ENCODE measurements at regions not wholly inside any gene's neighbourhood (a gene's known extent, or its start where the extent isn't known, plus 50 kb on each side); places are given as distances from the start of the nearest gene placed in this dataset.

GRCh38 chr11:111093061-111093460 is 152.5 kb upstream of the POU2AF2 start:
- intact Hi-C loops (cut with micrococcal nuclease): no loop called here
- H3K4me3 Mint-ChIP-seq: no peak overlapping the region

GRCh38 chr11:111091321-111091938 is 154.1 kb upstream of the POU2AF2 start:
- Mint-ChIP-seq H3K9me3 (no peaks in the 10 kb centered on the region), H3K27me3 (peaks cover 6% of the 10 kb centered on the region), H3K36me3 (ENCODE audit: low read depth) (no peaks in the 10 kb centered on the region), H3K4me3 (no peak overlapping the region), H3K4me1 (ENCODE audit: low read depth) (peaks cover 3% of the 10 kb centered on the region), H3K27ac (no peak overlapping the region)
- ATAC-seq (no peak), DNase-seq (no peak)
- intact Hi-C loops (cut with micrococcal nuclease): no loop called here
- ChIA-PET CTCF (no interaction called here), POLR2A (no interaction called here)
- TF ChIP-seq, protein P1, sequence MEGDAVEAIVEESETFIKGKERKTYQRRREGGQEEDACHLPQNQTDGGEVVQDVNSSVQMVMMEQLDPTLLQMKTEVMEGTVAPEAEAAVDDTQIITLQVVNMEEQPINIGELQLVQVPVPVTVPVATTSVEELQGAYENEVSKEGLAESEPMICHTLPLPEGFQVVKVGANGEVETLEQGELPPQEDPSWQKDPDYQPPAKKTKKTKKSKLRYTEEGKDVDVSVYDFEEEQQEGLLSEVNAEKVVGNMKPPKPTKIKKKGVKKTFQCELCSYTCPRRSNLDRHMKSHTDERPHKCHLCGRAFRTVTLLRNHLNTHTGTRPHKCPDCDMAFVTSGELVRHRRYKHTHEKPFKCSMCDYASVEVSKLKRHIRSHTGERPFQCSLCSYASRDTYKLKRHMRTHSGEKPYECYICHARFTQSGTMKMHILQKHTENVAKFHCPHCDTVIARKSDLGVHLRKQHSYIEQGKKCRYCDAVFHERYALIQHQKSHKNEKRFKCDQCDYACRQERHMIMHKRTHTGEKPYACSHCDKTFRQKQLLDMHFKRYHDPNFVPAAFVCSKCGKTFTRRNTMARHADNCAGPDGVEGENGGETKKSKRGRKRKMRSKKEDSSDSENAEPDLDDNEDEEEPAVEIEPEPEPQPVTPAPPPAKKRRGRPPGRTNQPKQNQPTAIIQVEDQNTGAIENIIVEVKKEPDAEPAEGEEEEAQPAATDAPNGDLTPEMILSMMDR (IDR thresholded peaks at IDR 0.05): no peak

More at GRCh38 chr11:111093061-111093460, 152.5 kb upstream of the POU2AF2 start:
- Mint-ChIP-seq H3K27me3 (peaks cover 8% of the 10 kb centered on the region), H3K4me1 (ENCODE audit: low read depth) (peaks cover 3% of the 10 kb centered on the region), H3K36me3 (ENCODE audit: low read depth) (no peaks in the 10 kb centered on the region), H3K27ac (no peak overlapping the region), H3K9me3 (no peaks in the 10 kb centered on the region)
- CTCF ChIA-PET: no interaction called here
- TF ChIP-seq, protein P1 (IDR thresholded peaks at IDR 0.05): no peak
- DNase-seq (no peak), ATAC-seq (no peak)
- POLR2A ChIA-PET: no interaction called here

DNA sequence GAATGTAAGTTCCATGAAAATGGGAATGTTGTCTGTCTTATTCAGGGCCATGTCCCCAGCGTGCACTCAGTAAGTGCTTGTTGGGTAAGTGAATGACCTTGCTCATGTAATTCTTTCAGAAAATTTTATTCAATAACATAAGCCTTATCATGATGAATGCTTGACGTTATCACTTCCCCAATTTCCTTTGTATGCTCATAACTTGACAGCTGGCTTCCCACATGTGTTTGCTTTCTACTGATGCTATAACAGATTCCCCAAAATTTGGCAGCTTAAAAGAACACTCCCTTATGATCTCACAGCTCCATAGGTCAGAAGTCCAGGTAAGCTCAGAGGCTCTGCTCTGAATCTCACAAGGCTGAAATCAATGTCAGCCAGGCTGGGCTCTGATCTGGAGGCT is 155.8 kb upstream of the POU2AF2 start:
- no peaks in the 10 kb centered on the region for H3K4me1 Mint-ChIP-seq (ENCODE audit: low read depth)
- ChIA-PET CTCF (no interaction called here), POLR2A (no interaction called here)
- intact Hi-C loops (cut with micrococcal nuclease): no loop called here
- H3K27me3 Mint-ChIP-seq: peaks cover 6% of the 10 kb centered on the region
- H3K4me3 Mint-ChIP-seq: no peak overlapping the region
- TF ChIP-seq, protein P1 (IDR thresholded peaks at IDR 0.05): no peak
- H3K36me3 Mint-ChIP-seq (ENCODE audit: low read depth): no peaks in the 10 kb centered on the region
- no peak for DNase-seq
- ATAC-seq: no peak
- no peaks in the 10 kb centered on the region for H3K9me3 Mint-ChIP-seq
- H3K27ac Mint-ChIP-seq: no peak overlapping the region

DNA sequence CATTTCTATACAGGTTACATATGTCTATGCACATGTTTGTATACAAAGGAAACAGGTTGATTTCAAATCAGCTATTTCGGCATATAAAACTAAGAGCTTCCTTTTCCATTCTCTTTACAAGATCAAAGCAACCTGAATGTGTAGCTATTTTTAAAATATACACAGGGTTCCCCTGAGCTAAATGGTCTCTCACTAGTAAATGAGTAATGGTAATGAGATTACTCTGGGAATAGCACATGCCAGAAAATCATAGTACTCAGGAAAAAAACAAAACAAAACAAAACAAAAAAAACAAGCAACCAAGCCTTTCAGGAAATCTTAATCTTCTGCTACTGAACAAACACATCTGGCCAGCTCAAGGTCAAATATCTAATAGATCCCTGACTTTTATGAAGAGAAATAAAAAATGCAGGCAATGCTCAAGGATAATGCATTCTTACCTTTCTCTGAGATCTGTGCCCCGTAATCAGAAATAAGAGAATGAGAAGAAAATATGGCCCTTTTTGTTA is 156.6 kb upstream of the POU2AF2 start:
- TF ChIP-seq, protein P1 (IDR thresholded peaks at IDR 0.05): no peak
- no peak overlapping the region for H3K27ac Mint-ChIP-seq
- ChIA-PET CTCF (no interaction called here), POLR2A (no interaction called here)
- DNase-seq (no peak), ATAC-seq (no peak)
- H3K27me3 Mint-ChIP-seq: peaks cover 6% of the 10 kb centered on the region
- H3K4me1 Mint-ChIP-seq (ENCODE audit: low read depth): no peaks in the 10 kb centered on the region
- intact Hi-C loops (cut with micrococcal nuclease): no loop called here
- no peak overlapping the region for H3K4me3 Mint-ChIP-seq
- H3K9me3 Mint-ChIP-seq: no peaks in the 10 kb centered on the region
- H3K36me3 Mint-ChIP-seq (ENCODE audit: low read depth): no peaks in the 10 kb centered on the region

GRCh38 chr11:111086058-111086457 is 159.5 kb upstream of the POU2AF2 start:
- TF ChIP-seq, protein P1 (IDR thresholded peaks at IDR 0.05): no peak
- Mint-ChIP-seq H3K4me1 (ENCODE audit: low read depth) (no peaks in the 10 kb centered on the region), H3K36me3 (ENCODE audit: low read depth) (no peaks in the 10 kb centered on the region), H3K4me3 (no peak overlapping the region), H3K9me3 (no peaks in the 10 kb centered on the region), H3K27ac (no peak overlapping the region), H3K27me3 (peaks cover 6% of the 10 kb centered on the region)
- POLR2A ChIA-PET: no interaction called here
- intact Hi-C loops (cut with micrococcal nuclease): no loop called here
- CTCF ChIA-PET: no interaction called here
- no peak for ATAC-seq
- no peak for DNase-seq

Data from activated CD8-positive, alpha-beta T cell treated with anti-CD3 and anti-CD28 coated beads for 36 hours (primary cell).